H9 (cell line): ENCODE measurements at regions not wholly inside any gene's neighbourhood (a gene's known extent, or its start where the extent isn't known, plus 50 kb on each side); places are given as distances from the start of the nearest gene placed in this dataset.

Experiments used
- DNase-seq: peaks from one replicate; pipeline ENCODE4 v3.0.0-alpha.2; 2017
- H2AFZ ChIP-seq: one replicate; pipeline ENCODE4 v1.6.1; 2013; ENCODE audit warnings: mild to moderate bottlenecking, low read length, control low read depth, moderate library complexity
- H2AK5ac ChIP-seq: 2 replicates; pipeline ENCODE4 v1.6.1; 2013; ENCODE audit warnings: low read length, control low read depth, mixed read lengths; ENCODE audit not compliant: insufficient read length
- H2BK120ac ChIP-seq: one replicate; pipeline ENCODE4 v1.6.1; 2013; ENCODE audit warnings: low read depth, mild to moderate bottlenecking, low read length, control low read depth, inconsistent platforms; ENCODE audit not compliant: poor library complexity, severe bottlenecking
- H2BK12ac ChIP-seq: 2 replicates; pipeline ENCODE4 v1.6.1; 2013; ENCODE audit warnings: low read length, control low read depth, mixed read lengths, low read depth; ENCODE audit not compliant: insufficient read length
- H2BK15ac ChIP-seq: 2 replicates; pipeline ENCODE4 v1.6.1; 2013; ENCODE audit warnings: low read depth, low read length, control low read depth
- H2BK20ac ChIP-seq: one replicate; pipeline ENCODE4 v1.6.1; 2013; ENCODE audit warnings: low read depth, mild to moderate bottlenecking, low read length, control low read depth, inconsistent platforms; ENCODE audit not compliant: poor library complexity, severe bottlenecking
- H2BK5ac ChIP-seq: 2 replicates; pipeline ENCODE4 v1.6.1; 2013; ENCODE audit warnings: low read length, control low read depth, mixed read lengths; ENCODE audit not compliant: insufficient read length
- H3K14ac ChIP-seq: 2 replicates; pipeline ENCODE4 v1.6.1; 2013; ENCODE audit warnings: low read length, control low read depth; ENCODE audit not compliant: insufficient read depth
- H3K18ac ChIP-seq: 2 replicates; pipeline ENCODE4 v1.6.1; 2013; ENCODE audit warnings: low read depth, mild to moderate bottlenecking, mixed read lengths, low read length, control low read depth; ENCODE audit not compliant: insufficient read length
- H3K23ac ChIP-seq: 2 replicates; pipeline ENCODE4 v1.6.1; 2013; ENCODE audit warnings: low read length, control low read depth, mixed read lengths, low read depth; ENCODE audit not compliant: insufficient read length
- H3K23me2 ChIP-seq: 2 replicates; pipeline ENCODE4 v1.6.1; 2013; ENCODE audit warnings: low read depth, mild to moderate bottlenecking, mixed read lengths, low read length, control low read depth; ENCODE audit not compliant: insufficient read length, poor library complexity, severe bottlenecking
- H3K27ac ChIP-seq: 2 replicates; pipeline ENCODE4 v1.5.1; 2013; ENCODE audit warnings: low read length, control low read depth, mixed read lengths, low read depth; ENCODE audit not compliant: insufficient read length
- H3K27me3 ChIP-seq: 2 replicates; pipeline ENCODE4 v1.6.1; 2013; ENCODE audit warnings: low read length, control low read depth, inconsistent platforms; ENCODE audit not compliant: insufficient read depth
- H3K4ac ChIP-seq: 2 replicates; pipeline ENCODE4 v1.6.1; 2013; ENCODE audit warnings: low read depth, mild to moderate bottlenecking, control low read depth, inconsistent platforms, low read length, moderate library complexity
- H3K4me1 ChIP-seq: 2 replicates; pipeline ENCODE4 v1.6.1; 2013; ENCODE audit warnings: low read length, control low read depth, inconsistent platforms; ENCODE audit not compliant: insufficient read depth
- H3K4me2 ChIP-seq: 2 replicates; pipeline ENCODE4 v1.6.1; 2013; ENCODE audit warnings: low read length, control low read depth, mixed read lengths; ENCODE audit not compliant: insufficient read length, insufficient read depth
- H3K56ac ChIP-seq: 2 replicates; pipeline ENCODE4 v1.6.1; 2013; ENCODE audit warnings: low read depth, mild to moderate bottlenecking, mixed read lengths, low read length, control low read depth; ENCODE audit not compliant: insufficient read length
- H3K79me1 ChIP-seq: 2 replicates; pipeline ENCODE4 v1.6.1; 2013; ENCODE audit warnings: low read depth, mild to moderate bottlenecking, moderate library complexity, low read length, control low read depth, inconsistent platforms; ENCODE audit not compliant: insufficient read depth, poor library complexity, severe bottlenecking
- H3K79me2 ChIP-seq: 2 replicates; pipeline ENCODE4 v1.6.1; 2013; ENCODE audit warnings: low read length, control low read depth, inconsistent platforms; ENCODE audit not compliant: insufficient read depth
- H3K9ac ChIP-seq: 2 replicates; pipeline ENCODE4 v1.6.1; 2013; ENCODE audit warnings: low read length, control low read depth, mixed read lengths; ENCODE audit not compliant: insufficient read length; ENCODE audit errors: extremely low read depth
- H3K9me3 ChIP-seq: one replicate; pipeline ENCODE4 v1.6.1; 2013; ENCODE audit warnings: low read depth, low read length, inconsistent platforms; ENCODE audit not compliant: control insufficient read depth
- H3T11ph ChIP-seq: one replicate; pipeline ENCODE4 v1.6.1; 2013; ENCODE audit warnings: mild to moderate bottlenecking, low read length, control low read depth, inconsistent platforms
- H4K20me1 ChIP-seq: one replicate; pipeline ENCODE4 v1.6.1; 2013; ENCODE audit not compliant: control insufficient read depth, insufficient read length, insufficient read depth
- H4K5ac ChIP-seq: 2 replicates; pipeline ENCODE4 v1.6.1; 2013; ENCODE audit warnings: low read depth, mild to moderate bottlenecking, mixed read lengths, low read length, control low read depth; ENCODE audit not compliant: insufficient read length
- H4K8ac ChIP-seq: replicated peaks from 2 replicates; pipeline ENCODE4 v1.6.1; 2013; ENCODE audit warnings: low read length, control low read depth, mixed read lengths, low read depth; ENCODE audit not compliant: insufficient read length
- H4K91ac ChIP-seq: 2 replicates; pipeline ENCODE4 v1.6.1; 2013; ENCODE audit warnings: low read depth, mild to moderate bottlenecking, moderate library complexity, mixed read lengths, low read length, control low read depth; ENCODE audit not compliant: insufficient read length
- H3K27ac Mint-ChIP-seq, 3 experiments: 2 replicates in 2 of 3; 3 replicates in 1 of 3; pipeline ENCODE4 v1.8.0; 2020 to 2021; ENCODE audit warnings: mixed read lengths in 3 of 3, mild to moderate bottlenecking in 1 of 3, moderate library complexity in 1 of 3
- H3K27me3 Mint-ChIP-seq: 2 replicates; pipeline ENCODE4 v1.8.0; 2021; ENCODE audit warnings: low read depth, mild to moderate bottlenecking, moderate library complexity, mixed read lengths
- H3K36me3 Mint-ChIP-seq, 3 experiments: 2 replicates in 2 of 3; 3 replicates in 1 of 3; pipeline ENCODE4 v1.8.0; 2020 to 2021; ENCODE audit warnings: low read depth in 3 of 3, mixed read lengths in 3 of 3; ENCODE audit not compliant: insufficient read depth in 1 of 3
- H3K4me1 Mint-ChIP-seq, 2 experiments: 2 replicates each; pipeline ENCODE4 v1.8.0; 2020; ENCODE audit warnings: mixed read lengths in 2 of 2
- H3K4me3 Mint-ChIP-seq, 2 experiments: 2 replicates in 1 of 2; 3 replicates in 1 of 2; pipeline ENCODE4 v1.8.0; 2020 to 2021; ENCODE audit warnings: mild to moderate bottlenecking in 2 of 2, mixed read lengths in 2 of 2, moderate library complexity in 1 of 2
- H3K9me3 Mint-ChIP-seq, 2 experiments: 2 replicates in 1 of 2; 3 replicates in 1 of 2; pipeline ENCODE4 v1.8.0; 2020; ENCODE audit warnings: mild to moderate bottlenecking in 2 of 2, mixed read lengths in 2 of 2, moderate library complexity in 1 of 2
- CTCF ChIP-seq: fragments of 200-600 bp; sonication (generic); conservative IDR thresholded peaks from 3 replicates; pipeline ENCODE4 v1.8.0; 2021; ENCODE audit warnings: antibody characterized with exemption, mild to moderate bottlenecking
- whole genome bisulfite sequencing: extraction: QIAGEN DNeasy Blood & Tissue Kit; methylation state at CpG from one replicate; pipeline ENCODE4 v1.1.7; 2013; ENCODE audit warnings: missing lambda C conversion rate, low lambda C conversion rate, mixed read lengths; ENCODE audit not compliant: insufficient read length; ENCODE audit errors: extremely low coverage; 5-methylcytosine and 5-hydroxymethylcytosine counted together

- no peak overlapping the region for H4K8ac ChIP-seq
- no peaks in the 10 kb centered on the region; a peak in 1 of 5 replicates for H3K9me3 Mint-ChIP-seq
Observed at GRCh38 chr6:130527173-130527572, 161.4 kb downstream of the TMEM200A start.

More at GRCh38 chr6:130527173-130527572, 161.4 kb downstream of the TMEM200A start:
- Histone ChIP-seq H2AK5ac (no peak overlapping the region), H2BK20ac (no peak overlapping the region), H2BK12ac (no peak overlapping the region), H4K20me1 (no peaks in the 10 kb centered on the region), H4K91ac (no peak overlapping the region), H2BK120ac (no peak overlapping the region), H3K4me2 (no peak overlapping the region), H3K23me2 (no peaks in the 10 kb centered on the region), H2AFZ (no peak overlapping the region), H3K9me3 (no peaks in the 10 kb centered on the region), H3K23ac (no peak overlapping the region), H2BK15ac (no peak overlapping the region), H3K27me3 (no peaks in the 10 kb centered on the region), H3K4ac (no peak overlapping the region), H3K56ac (no peak overlapping the region), H3K79me1 (no peaks in the 10 kb centered on the region), H3K79me2 (no peaks in the 10 kb centered on the region), H3T11ph (no peak overlapping the region), H4K5ac (no peak overlapping the region), H3K14ac (no peak overlapping the region), H3K4me1 (no peaks in the 10 kb centered on the region), H3K18ac (no peak overlapping the region), H3K27ac (no peak overlapping the region), H2BK5ac (no peak overlapping the region), H3K9ac (no peak overlapping the region)
- Mint-ChIP-seq H3K27ac (no peak overlapping the region), H3K36me3 (no peaks in the 10 kb centered on the region; a peak in 1 of 7 replicates), H3K27me3 (no peaks in the 10 kb centered on the region), H3K4me1 (peaks cover 6 to 9% of the 10 kb centered on the region in 2 experiments; a peak in 3 of 4 replicates), H3K4me3 (no peak overlapping the region)
- TF ChIP-seq CTCF = no peak
- WGBS = no CpG with 5 or more reads among the region's 1 CpG
- DNase-seq = no peak
